ENCODE measurements at regions not wholly inside any gene's neighbourhood (a gene's known extent, or its start where the extent isn't known, plus 50 kb on each side); places are given as distances from the start of the nearest gene placed in this dataset.

DNA sequence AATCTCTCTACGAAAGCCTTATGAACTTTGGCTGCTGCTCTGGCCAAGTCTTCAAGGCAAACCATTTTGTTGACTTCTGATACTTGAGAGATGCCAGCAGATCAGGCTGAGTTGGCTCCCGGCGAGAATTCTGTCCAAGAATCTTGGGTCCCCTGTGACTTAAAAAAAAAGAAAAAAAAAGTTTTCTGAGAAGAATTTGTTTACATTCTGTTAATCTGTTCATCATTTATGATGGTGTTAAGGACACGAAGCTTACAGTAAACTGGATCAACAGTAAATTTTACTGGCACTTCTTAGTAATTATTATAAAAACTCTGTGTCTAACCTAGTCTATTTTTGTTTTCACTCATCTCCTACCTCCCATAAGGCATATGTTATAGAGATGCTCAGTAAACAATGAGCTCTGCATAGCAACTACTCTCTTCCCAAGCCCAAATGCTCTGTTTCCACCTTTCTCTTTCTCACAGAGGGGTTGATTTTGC, 320.9 kb upstream of the RASGRP1 start:
- intact Hi-C loops (cut with micrococcal nuclease) = no loop called here
- WGBS (ENCODE audit: insufficient coverage) = 83% methylated on average over 1 of the region's 4 CpGs

DNA sequence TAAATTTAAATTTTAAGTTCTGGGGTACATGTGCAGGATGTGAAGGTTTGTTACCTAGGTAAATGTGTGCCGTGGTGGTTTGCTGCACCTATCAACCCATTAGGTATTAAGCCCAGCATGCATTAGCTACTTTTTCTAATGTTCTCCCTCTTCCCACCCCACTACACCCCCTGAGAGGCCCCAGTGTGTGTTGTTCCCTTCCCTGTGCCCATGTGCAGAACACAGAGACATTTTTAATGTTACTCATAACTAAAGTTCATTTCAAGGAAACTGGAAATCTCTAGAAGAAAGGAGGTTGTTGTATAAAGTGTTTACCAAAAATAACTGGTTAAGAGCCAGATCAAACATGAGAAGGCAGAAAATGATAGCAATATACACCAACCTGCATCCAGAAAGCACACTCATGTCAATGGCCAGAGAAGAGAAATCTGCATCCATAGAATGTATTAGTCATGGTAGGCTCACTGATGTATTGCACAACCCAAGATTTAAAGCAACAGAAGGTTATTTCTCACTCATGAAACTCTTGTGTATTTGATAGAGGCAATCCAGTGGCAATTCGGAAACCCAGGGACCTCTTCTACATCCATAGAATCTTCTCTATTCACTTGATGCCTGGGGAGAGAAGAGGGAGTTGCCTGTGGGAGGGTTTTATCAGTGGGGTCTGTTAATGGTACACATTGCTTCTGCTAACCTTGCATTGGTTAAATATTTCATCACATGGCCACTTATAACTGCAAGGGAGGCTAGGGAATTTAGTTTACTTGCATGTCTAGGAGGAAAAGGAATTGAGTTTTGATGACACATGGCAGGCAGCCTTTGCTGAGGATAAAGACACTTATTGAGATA, 321.9 kb upstream of the RASGRP1 start:
- intact Hi-C loops (cut with micrococcal nuclease) = no loop called here
- Mint-ChIP-seq H3K9me3 (peaks cover 0 to 3% (median 0%) of the 10 kb centered on the region in 7 donors), H3K4me1 (peaks cover 12% of the 10 kb centered on the region), H3K27ac (peak overlapping the region in 2 of 7 donors; percentile 38 to 65), H3K27me3 (ENCODE audit: low read depth in 3 of 3) (peaks cover 1 to 3% (median 2%) of the 10 kb centered on the region in 3 donors), H3K4me3 (peak overlapping the region in 1 of 2 donors; percentile 1), H3K36me3 (no peaks in the 10 kb centered on the region)
- Histone ChIP-seq H3K9me3 (replicated peaks in 1 of 2; ENCODE audit: control insufficient read depth in 1 of 2, insufficient read depth in 1 of 2, low read length in 2 of 2) (no peaks in the 10 kb centered on the region), H2AFZ (ENCODE audit: insufficient read depth, low read depth, low read length, poor library complexity, severe bottlenecking) (peak overlapping the region; percentile 62), H4K20me1 (ENCODE audit: insufficient read depth, low read length) (no peaks in the 10 kb centered on the region), H3K4me1 (ENCODE audit: control insufficient read depth in 1 of 2, insufficient read depth in 2 of 2, low read length in 2 of 2) (peaks cover 9 to 13% of the 10 kb centered on the region in 2 donors), H3K36me3 (replicated peaks in 1 of 2; ENCODE audit: control insufficient read depth in 1 of 2, insufficient read depth in 2 of 2, low read length in 2 of 2) (no peaks in the 10 kb centered on the region), H3K4me3 (replicated peaks in 1 of 3; ENCODE audit: low read depth in 2 of 3, low read length in 3 of 3) (no peak overlapping the region), H3K4me2 (replicated peaks; ENCODE audit: extremely low read depth, low read length, poor library complexity, severe bottlenecking) (peak overlapping the region; percentile 5), H3K27ac (ENCODE audit: low read depth in 1 of 2, low read length in 2 of 2) (no peak overlapping the region), H3K79me2 (ENCODE audit: insufficient read depth, low read length) (no peaks in the 10 kb centered on the region), H3K9ac (ENCODE audit: insufficient read depth, low read length, poor library complexity, severe bottlenecking) (no peak overlapping the region), H3K27me3 (ENCODE audit: control insufficient read depth in 2 of 2, insufficient read depth in 2 of 2, low read length in 2 of 2) (no peaks in the 10 kb centered on the region)
- DNase-seq = peak; percentile 4 to 10 (median 6)
- WGBS (ENCODE audit: insufficient coverage) = no CpG with 5 or more reads among the region's 2 CpGs
- TF ChIP-seq, protein P1, sequence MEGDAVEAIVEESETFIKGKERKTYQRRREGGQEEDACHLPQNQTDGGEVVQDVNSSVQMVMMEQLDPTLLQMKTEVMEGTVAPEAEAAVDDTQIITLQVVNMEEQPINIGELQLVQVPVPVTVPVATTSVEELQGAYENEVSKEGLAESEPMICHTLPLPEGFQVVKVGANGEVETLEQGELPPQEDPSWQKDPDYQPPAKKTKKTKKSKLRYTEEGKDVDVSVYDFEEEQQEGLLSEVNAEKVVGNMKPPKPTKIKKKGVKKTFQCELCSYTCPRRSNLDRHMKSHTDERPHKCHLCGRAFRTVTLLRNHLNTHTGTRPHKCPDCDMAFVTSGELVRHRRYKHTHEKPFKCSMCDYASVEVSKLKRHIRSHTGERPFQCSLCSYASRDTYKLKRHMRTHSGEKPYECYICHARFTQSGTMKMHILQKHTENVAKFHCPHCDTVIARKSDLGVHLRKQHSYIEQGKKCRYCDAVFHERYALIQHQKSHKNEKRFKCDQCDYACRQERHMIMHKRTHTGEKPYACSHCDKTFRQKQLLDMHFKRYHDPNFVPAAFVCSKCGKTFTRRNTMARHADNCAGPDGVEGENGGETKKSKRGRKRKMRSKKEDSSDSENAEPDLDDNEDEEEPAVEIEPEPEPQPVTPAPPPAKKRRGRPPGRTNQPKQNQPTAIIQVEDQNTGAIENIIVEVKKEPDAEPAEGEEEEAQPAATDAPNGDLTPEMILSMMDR (IDR thresholded peaks at IDR 0.05) = no peak

More for the DNA sequence above, 320.9 kb upstream of the RASGRP1 start:
- Histone ChIP-seq H3K4me2 (replicated peaks; ENCODE audit: extremely low read depth, low read length, poor library complexity, severe bottlenecking) (no peak overlapping the region), H3K36me3 (replicated peaks in 1 of 2; ENCODE audit: control insufficient read depth in 1 of 2, insufficient read depth in 2 of 2, low read length in 2 of 2) (no peaks in the 10 kb centered on the region), H3K79me2 (ENCODE audit: insufficient read depth, low read length) (no peaks in the 10 kb centered on the region), H2AFZ (ENCODE audit: insufficient read depth, low read depth, low read length, poor library complexity, severe bottlenecking) (no peak overlapping the region), H3K4me1 (ENCODE audit: control insufficient read depth in 1 of 2, insufficient read depth in 2 of 2, low read length in 2 of 2) (peaks cover 9 to 13% of the 10 kb centered on the region in 2 donors), H3K27me3 (ENCODE audit: control insufficient read depth in 2 of 2, insufficient read depth in 2 of 2, low read length in 2 of 2) (no peaks in the 10 kb centered on the region), H4K20me1 (ENCODE audit: insufficient read depth, low read length) (no peaks in the 10 kb centered on the region), H3K4me3 (replicated peaks in 1 of 3; ENCODE audit: low read depth in 2 of 3, low read length in 3 of 3) (no peak overlapping the region), H3K9me3 (replicated peaks in 1 of 2; ENCODE audit: control insufficient read depth in 1 of 2, insufficient read depth in 1 of 2, low read length in 2 of 2) (no peaks in the 10 kb centered on the region), H3K27ac (ENCODE audit: low read depth in 1 of 2, low read length in 2 of 2) (no peak overlapping the region), H3K9ac (ENCODE audit: insufficient read depth, low read length, poor library complexity, severe bottlenecking) (no peak overlapping the region)
- peaks cover 1 to 3% (median 2%) of the 10 kb centered on the region in 3 donors for H3K27me3 Mint-ChIP-seq (ENCODE audit: low read depth in 3 of 3)
- H3K27ac Mint-ChIP-seq = no peak overlapping the region
- peaks cover 0 to 2% (median 0%) of the 10 kb centered on the region in 7 donors for H3K9me3 Mint-ChIP-seq
- peaks cover 12% of the 10 kb centered on the region for H3K4me1 Mint-ChIP-seq
- TF ChIP-seq, protein P1 (IDR thresholded peaks at IDR 0.05) = no peak
- H3K4me3 Mint-ChIP-seq = no peak overlapping the region
- H3K36me3 Mint-ChIP-seq = no peaks in the 10 kb centered on the region
- DNase-seq = no peak
